ENCODE measurements at regions not wholly inside any gene's neighbourhood (a gene's known extent, or its start where the extent isn't known, plus 50 kb on each side); places are given as distances from the start of the nearest gene placed in this dataset.
"Not testable (repeated sequence)": the region's sequence is repeated elsewhere in the genome, so short reads cannot be mapped to it uniquely, and the experiment has no call there.

DNA sequence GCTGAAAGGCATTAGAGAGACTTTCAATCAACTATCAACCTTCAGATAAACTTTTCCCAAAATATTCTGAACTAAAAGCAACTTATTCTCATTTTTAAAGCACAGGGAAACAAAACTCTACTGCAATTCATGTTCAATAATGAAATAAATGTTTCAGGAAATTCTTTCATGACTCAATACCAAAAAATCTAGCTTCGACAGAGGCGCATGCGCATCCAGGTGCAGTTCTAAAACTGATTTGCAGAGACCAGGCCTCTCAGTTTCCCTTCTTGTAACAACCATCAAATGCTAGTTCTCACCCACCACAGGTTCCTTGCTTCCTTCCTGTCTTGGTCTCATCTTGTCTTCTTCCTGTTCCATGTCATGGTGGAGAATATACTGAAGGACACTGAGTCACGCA is 55.3 kb upstream of the NRBF2 start:
- no peak for DNase-seq (ENCODE audit: low read depth in 3 of 3)

DNA sequence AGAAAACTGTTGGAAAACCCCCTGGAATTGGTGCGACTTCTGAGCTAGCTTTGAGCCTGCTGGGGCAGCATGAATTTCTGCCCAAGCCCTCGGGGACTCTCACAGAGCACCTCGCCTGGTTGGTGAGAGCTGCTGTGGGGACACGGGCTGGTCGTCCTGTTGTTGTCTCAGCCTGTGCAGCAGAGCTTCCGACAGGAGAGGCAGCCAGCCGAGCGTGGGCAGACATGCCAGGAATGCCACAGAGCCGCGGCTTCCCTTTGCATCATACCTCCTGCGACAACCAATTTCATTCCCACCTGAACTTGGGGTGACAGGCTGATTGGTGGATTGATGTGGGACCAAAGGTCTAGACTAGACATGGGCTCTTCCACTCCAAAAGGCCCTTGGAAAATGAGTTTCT is 60.2 kb upstream of the NRBF2 start:
- DNase-seq (ENCODE audit: low read depth in 3 of 3), result no peak

DNA sequence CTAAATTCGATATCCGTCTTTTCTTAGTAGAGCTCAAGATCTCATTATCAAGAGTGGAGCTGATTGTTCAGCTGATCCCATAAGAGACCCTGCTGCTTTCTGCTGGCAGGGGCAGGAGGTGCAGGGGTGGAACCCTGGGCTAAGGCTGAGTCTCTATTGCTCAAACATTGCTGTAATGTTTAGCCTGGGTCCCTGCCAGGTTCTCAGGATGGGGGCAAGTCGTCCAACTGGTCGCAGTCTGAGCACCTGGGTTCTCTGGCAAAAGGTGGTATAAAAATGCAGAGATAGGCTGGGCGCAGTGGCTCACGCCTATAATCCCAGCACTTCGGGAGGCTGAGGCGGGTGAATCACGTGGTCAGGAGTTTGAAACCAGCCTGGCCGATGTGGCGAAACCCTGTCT is 62.0 kb upstream of the NRBF2 start:
- DNase-seq (ENCODE audit: low read depth in 3 of 3), result no peak

DNA sequence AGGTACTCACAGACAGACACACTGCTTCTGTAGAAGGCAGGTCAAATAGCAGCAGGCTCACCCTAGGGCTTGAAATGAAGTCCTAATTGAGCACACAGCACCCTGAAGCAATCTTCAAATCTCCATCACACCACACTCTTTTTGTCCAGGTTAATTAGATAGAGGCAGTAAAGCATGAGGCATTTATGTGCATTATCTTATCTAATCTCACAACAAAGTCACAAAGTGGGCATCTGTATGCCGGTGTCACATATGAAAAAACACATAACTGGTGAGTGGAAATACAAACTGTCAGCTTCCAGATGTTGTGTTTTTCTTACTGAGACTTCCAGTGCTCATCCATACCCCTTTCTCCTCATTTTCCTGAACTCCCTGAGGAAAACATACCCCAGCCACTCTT is 63.8 kb upstream of the NRBF2 start:
- DNase-seq (ENCODE audit: low read depth in 3 of 3), result no peak

DNA sequence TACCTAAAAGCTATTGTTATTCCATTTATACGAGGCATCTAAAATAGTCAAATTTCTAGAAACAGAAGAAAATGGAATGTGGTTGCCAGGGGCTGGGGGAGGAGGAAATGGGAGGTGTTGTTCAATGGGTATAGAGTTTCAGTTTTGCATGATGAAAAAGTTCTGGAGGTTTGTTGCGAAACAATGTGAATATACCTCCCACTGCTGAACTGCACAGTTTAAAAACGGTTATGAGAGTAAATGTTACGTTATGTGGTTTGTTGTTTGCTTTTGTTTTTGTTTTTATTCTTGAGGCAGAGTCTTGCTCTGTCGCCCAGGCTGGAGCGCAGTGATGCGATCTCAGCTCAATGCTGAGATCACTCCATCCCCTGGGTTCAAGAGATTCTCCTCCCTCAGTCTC is 64.9 kb upstream of the NRBF2 start:
- peak in 1 of 3 experiments; percentile 4 for DNase-seq (ENCODE audit: low read depth in 3 of 3)

DNA sequence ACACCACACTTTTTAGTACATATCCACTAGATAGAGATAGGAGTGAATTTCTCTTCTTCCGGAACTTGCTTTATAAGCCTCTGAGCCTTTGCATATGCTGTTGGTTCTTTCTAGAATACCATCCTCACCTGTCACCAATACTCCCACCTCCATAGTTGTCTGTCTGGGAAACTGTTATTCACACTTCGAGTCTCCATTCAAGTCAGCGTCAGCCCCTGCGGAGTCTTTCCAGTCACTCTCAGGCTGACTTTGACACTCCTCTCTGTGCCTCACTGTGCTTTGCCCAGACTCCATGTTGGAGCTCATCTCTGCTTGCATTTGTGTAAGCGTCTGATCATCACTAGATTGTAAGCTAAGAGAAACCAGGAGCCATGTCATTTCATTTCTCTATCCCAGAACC is 66.5 kb upstream of the NRBF2 start:
- no peak for DNase-seq (ENCODE audit: low read depth in 3 of 3)

DNA sequence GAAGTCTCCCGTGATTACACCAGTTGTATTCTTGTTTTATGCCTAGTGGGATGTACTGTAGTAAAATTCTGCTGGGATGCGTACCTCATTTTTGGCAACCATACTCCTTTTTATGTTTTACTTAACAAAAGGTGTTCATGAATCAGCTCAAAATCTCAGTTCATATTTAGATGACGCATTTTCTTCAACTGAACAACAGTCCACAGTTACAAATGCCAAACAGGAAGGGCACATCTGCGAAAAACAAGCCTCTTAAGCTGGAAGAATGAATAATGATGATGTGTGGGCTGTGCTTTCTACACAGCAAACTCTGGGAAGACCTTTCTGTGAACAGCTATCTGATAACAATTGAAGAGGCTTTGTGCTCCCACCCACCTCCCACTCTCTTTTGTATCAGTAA is 68.4 kb upstream of the NRBF2 start:
- no peak for DNase-seq (ENCODE audit: low read depth in 3 of 3)

DNA sequence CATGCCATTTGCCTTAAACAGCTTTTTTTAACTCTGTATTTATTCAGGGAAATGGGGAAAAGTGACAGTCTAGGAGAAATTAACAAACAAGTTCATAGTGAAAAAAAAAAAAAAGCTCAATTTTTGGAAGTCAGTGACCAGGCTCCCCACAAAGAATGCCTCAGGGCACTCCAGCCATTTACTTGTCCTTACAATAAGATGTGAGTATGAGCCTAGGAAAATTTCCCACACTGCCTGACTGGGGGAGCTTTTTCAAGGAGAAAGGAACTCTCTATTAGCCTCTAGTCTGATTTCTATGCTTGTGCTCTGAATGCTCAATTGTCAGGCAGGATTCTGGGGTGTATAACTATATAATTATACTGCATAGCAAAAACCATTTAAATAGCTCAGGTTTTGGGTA is 74.9 kb upstream of the NRBF2 start:
- DNase-seq (ENCODE audit: low read depth in 3 of 3), result no peak

DNA sequence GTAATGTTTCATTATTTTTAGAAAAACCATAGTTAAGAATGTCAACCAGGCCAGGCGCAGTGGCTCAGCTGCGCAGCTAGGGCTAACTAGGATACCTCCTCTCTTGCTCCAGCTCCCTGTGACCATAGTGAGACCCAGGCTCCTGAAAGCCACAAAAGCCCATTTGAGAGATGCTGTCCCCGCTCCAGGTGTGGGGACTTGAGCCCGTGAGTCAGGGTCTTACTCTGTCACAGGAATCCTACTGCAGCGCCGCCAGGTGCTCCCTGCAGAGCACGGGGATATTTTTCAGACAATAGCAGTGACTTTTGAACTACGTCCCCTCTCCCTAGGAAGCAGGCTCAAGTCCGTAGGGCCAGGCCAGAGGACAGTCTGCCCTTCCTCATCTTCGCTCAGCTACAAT is 75.6 kb upstream of the NRBF2 start:
- no peak for DNase-seq (ENCODE audit: low read depth in 3 of 3)

DNA sequence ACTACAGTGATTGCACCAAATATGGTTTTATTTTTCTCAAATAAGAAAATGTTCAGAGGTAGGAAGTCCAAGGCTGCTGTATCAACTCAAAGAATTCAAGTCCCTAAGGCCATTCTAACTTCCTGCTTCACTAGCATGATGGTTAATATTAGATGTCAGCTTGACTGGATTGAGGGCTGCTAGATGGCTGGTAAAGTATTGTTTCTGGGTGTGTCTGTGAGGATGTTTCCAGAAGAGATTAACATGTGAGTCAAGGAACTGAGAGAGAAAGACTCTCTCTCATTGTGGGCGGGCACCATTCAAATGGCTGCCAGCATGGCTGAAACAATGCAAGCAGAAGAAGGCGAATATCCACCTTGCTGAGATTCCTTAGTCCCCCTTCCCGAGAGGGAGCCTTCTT is 77.4 kb upstream of the NRBF2 start:
- DNase-seq (ENCODE audit: low read depth in 3 of 3), result no peak

DNA sequence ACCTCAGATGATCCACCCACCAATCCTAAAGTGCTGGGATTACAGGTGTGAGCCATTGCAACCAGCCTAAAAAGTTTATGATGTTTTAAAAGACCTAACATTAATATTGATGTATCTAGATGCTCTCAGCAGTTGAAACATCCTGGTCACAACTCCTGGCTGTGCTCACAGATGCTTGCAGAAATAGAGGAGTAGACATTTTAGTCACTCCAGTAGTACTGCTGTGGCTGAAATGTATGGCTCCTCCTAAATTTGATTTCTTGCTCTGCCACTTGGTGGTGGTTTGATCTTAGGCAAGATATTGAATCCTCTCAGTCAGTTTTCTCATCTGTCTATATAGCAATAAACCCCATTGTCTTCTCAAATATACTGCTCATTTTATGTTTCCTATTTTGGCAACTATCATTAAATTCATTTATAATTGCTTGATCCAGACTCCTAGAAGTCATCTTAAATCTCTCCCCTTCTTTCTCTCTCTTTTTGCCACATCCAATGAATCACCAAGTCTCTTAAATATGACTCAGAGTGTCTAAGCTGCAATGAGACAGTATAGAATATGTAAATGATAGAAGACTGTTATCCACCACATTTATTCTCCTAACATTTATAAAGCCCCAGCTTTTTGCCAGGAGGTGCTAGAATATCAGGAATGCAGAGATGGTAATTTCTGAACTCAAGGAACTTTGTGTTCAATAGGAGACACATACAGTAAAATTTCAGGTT is 78.1 kb upstream of the NRBF2 start:
- no peak for DNase-seq (ENCODE audit: low read depth in 3 of 3)

DNA sequence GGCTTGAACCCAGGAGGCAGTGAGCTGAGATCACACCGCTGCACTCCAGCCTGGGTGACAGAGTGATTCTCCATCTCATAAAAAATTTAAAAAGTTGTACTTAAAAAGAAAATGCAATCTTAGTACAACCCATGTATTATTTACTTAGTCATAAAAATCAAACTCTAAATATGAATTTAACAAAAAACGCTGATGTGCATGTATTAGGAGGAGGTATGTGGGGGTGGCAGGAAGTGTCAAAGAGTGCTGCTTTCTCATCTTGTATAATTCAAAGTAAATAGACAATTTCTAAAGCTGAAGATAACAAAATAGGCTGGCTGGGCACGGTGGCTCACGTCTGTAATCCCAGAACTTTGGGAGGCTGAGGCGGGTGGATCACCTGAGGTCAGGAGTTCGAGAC is 81.0 kb upstream of the NRBF2 start:
- DNase-seq (ENCODE audit: low read depth in 3 of 3), result no peak

DNA sequence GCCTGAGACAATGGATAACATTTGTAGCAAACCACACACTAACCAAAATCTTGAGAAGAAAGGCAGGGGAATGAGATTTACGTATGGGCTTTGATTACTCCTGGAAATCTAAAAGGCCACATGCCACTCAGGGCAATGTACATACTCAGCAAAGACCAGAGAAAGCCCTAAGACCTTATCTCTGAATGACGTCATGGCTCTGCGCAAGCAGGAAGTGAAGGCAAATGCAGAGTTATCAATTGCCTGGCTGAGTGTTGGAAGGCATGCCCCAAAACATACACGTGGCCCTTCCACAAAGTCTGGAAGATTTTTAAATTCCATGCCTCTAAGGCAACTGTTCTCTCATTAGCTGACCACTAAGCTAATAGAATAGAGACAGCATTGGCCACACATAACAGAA is 90.9 kb upstream of the NRBF2 start:
- DNase-seq (ENCODE audit: low read depth in 3 of 3), result no peak

DNA sequence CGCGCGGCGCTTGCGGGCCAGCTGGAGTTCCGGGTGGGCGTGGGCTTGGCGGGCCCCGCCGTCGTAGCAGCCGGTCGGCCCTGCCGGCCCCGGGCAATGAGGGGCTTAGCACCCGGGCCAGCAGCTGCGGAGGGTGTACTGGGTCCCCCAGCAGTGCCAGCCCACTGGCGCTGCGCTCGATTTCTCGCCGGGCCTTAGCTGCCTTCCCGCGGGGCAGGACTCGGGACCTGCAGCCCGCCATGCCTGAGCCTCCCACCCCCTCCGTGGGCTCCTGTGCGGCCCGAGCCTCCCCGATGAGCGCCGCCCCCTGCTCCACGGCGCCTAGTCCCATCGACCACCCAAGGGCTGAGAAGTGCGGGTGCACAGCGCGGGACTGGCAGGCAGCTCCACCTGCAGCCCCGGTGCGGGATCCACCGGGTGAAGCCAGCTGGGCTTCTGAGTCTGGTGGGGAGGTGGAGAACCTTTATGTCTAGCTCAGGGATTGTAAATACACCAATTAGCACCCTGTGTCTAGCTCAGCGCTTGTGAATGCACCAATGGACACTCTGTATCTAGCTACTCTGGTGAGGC is 99.4 kb upstream of the NRBF2 start:
- DNase-seq (ENCODE audit: low read depth in 3 of 3), result not testable (repeated sequence)

DNA sequence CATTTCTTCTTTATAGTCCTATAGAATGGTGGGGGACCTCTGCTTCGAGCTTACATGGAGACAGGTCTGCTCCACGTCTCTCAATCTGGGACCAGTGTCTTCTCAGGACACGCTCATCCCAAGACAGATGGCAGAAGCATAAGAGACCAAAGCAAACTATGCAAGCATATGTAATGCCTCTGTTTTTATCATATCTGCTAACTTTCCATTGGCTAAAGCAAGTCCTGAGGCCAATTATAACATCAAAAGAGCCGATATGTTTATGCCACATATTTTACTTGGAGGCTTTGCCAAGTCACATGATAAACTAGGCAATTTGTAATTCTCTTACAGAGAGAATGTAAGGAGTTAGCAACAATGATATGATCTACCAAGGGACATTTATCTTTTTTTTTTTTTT is 102.6 kb upstream of the NRBF2 start:
- no peak for DNase-seq (ENCODE audit: low read depth in 3 of 3)

DNA sequence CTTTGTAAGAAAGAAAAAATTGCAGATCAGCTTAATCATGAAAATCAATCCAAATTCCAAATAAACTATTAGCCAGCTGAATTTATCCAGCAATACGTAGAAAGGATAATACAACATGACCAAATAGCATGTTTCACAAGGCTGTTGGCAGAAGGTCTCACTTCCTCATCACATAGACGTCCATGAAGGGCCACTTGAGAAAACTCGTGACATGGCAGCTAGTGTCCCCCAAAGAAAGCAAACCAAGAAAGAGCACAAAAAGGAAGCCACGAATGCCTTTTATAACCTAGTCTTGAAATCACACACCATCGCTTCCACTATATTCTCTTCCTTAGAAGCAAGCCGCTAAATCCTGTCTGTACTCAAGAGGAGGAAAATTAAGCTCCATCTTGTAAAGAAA is 105.6 kb upstream of the NRBF2 start:
- DNase-seq (ENCODE audit: low read depth in 3 of 3), result no peak

DNA sequence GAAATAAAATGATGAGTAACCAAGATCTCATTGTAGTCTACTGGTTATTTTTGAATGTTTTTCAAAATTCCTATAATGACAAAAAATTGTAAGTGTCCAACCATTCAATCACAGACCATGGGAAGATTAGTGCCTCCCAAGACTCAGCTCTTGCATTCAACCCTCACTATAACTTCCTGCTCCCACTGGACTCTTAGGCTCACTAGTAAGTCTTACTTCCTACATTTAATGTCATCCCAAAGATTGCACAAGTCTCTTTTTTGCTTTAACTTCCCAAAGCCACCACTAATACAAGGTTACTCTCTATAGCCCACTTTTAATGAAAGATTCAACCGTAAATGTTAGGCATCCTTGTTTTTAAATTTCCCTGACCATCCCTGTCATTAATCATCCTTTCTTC is 111.9 kb upstream of the NRBF2 start:
- no peak for DNase-seq (ENCODE audit: low read depth in 3 of 3)

DNA sequence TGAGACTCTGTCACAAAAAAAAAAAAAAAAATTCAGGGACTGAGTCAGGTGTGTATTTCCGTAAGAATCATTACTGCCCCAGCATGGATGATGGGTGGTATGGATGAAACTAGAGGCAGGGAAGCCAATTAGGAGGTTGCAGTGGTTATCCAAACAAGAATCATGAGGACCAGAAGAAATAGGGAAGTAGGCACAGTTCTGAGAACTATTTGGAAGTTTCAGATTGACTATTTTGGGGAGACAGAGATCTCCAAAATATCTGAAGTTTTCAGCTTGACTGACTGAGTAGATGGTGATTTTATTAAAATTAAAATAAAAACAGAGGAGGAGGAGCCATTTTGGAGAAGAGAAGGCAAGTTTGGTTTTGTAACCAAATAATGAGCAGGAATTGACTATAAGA is 119.4 kb upstream of the NRBF2 start:
- no peak for DNase-seq (ENCODE audit: low read depth in 3 of 3)

DNA sequence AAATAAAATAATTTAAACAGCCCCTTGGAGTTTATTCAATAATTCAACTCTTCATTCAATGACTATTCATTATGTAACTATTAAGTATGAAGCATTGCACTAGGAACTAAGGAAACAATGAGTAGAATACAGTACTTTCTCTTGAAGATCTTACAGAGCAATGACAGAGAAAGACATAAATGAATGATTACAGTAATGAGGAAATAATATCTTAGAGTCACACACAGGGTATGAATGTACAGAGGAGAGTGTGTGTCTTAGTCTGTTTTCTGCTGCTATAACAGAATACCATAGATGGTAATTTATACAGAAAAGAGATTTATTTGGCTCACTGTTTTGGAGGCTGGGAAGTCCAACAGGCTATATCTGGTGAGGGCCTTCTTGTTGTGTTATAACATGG is 120.5 kb upstream of the NRBF2 start:
- DNase-seq (ENCODE audit: low read depth in 3 of 3), result no peak

DNA sequence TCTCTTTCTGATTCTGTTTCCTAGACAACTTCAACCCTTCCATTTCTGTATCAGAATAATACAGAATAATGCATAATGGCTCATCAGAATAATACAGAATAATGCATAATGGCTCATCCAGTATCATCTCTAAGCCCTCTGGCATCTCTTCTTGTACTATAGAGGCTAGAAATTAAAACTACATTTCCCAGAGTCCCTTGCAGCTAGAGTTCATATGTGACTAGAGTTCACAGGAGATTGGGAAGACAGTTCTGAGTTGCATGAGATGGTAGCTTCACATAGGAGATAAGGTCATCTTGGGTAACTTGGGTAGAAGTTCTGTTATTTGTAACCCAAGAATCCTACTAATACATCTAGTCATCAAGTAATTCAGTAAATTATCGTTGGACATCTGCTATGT is 122.9 kb upstream of the NRBF2 start:
- no peak for DNase-seq (ENCODE audit: low read depth in 3 of 3)

DNA sequence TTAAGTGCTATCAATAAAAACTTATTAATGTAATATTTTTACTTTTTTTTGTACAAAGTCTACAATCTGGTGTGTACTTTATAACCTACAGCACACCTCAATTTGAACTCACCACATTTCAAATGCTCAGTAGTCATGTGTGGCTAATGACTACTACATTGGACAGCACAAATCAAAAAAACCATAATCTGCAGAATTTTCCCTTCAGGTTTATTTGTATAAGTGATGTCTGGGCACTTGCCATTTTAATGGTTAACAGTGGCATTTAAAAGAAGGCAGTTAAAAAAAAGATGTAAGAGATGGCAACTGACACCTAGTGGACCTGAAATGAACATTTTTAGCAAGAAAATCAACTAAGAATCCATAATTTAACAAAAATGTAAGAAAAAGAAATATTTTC is 124.6 kb upstream of the NRBF2 start:
- DNase-seq (ENCODE audit: low read depth in 3 of 3), result no peak

DNA sequence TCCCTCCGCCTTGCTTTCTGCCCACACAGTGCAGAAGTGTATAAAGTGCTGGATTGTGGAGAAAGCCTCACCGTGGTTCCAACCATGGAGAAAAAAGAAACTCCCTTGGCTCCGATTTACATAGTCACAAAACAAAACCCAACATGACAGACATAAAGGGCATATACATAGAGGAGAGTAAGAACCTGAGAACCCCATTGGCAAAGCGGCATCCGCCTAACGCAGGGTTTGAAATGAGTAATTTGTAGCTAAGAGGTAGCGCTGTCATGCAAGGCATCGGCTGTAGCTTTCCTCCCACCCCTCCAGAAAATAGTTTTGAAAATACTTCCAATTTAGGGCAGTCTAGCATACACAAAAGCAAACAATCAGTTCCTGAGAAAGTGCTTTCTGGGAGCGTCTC is 126.0 kb upstream of the NRBF2 start:
- no peak for DNase-seq (ENCODE audit: low read depth in 3 of 3)

DNA sequence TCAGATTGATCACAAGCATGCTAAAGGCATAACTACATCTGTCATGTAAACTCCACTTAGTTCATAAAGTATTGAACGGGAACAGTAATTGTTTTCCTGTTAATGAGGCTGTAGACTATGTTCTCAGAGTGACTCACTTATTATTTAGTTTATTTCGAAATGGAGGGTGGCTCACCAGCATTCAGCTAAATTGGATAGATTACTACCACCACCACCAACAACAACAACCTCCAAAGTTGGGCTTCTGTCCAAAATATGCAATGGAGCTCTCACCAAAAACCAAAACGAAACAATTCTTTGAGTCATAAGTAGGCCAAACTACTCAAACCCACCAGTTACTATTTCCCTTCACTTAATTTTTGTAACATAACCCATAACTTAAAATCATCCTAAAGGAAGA is 127.9 kb upstream of the NRBF2 start:
- DNase-seq (ENCODE audit: low read depth in 3 of 3), result no peak

DNA sequence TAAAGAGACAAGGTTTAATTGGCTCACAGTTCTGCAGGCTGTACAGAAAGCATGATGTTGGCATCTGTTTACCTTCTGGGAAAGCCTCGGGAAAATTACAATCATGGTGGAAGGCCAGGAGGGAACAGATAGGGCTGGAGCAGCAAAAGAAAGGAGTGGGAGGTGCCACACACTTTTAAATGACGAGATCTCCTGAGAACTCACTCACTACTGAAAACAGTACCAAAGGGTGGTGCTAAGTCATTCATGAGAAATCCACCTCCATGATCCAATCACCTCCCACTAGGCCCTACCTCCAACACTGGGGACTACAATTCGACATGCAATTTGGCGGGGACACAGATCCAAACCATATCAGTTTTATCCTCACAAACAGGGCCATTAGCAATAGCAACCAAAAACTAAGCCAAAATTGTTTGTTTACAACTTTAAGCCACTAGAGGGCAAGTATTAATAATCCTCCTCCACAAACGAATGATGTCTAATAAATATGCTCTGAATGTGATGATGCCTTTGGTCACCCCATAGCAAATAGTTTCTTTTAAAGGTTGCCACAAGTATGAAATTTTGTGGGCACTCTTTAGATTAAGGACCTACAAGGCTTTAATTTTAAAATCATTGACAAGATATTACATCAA is 129.2 kb upstream of the NRBF2 start:
- no peak for DNase-seq (ENCODE audit: low read depth in 3 of 3)
